GM21423 (cell line): ENCODE measurements at regions not wholly inside any gene's neighbourhood (a gene's known extent, or its start where the extent isn't known, plus 50 kb on each side); places are given as distances from the start of the nearest gene placed in this dataset.
A peak's percentile ranks its signal among the peaks of the same experiment; 100 is the strongest.
"Not testable (repeated sequence)": the region's sequence is repeated elsewhere in the genome, so short reads cannot be mapped to it uniquely, and the experiment has no call there.

Experiments used
- ATAC-seq: cut with Tn5 transposase; IDR thresholded peaks from one replicate; pipeline ENCODE4 v1.9.1; 2021; ENCODE audit warnings: mild to moderate bottlenecking, moderate library complexity; ENCODE audit not compliant: unreplicated experiment

DNA sequence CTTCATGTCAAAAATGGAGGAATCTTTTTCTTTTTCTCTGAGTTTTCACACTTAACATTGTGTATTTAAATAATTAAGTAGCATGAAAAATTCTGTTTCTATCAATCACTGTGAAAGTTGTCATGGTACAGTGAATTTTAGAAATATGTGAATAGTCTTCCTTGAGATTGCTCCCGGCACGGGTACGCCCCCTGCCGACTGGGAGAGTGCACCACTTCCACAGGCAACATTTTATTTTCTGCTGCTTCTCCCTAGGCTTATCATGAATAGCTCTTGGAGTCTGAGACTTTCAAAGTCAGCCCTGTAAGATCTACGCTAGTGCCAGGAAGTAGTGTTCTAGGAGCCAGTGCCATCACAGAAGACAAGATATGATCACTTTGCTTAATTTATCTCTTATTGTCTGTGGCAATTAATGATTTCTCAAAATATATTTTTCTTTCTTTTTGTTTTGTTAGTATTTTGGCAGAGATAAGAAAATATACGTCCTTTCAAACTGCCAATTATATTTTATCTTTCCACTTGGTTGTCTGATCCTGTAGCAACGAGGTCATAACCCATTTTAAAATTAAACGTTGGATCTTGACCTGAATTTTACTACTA is 763.8 kb upstream of the AADAT start:
- ATAC-seq: peak; percentile 84

DNA sequence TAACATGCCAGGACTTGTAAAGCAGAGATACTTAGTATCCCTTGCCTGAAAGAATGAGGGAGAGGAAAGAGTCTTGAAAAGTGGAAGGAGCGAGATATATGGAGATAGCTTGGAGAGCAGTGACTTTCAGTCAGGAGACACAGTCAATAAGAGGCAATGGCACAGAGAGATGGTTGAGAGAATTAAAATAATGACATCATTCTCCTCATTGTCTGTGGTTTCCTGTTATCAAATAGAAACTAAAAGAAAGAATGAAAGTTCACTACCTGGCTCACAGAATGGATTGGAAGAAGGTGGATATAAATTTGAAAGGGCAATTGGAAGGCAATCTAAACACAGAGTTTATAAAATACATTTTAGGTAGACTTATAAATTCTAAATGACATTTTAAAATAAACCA is 760.2 kb upstream of the AADAT start:
- ATAC-seq: no peak

DNA sequence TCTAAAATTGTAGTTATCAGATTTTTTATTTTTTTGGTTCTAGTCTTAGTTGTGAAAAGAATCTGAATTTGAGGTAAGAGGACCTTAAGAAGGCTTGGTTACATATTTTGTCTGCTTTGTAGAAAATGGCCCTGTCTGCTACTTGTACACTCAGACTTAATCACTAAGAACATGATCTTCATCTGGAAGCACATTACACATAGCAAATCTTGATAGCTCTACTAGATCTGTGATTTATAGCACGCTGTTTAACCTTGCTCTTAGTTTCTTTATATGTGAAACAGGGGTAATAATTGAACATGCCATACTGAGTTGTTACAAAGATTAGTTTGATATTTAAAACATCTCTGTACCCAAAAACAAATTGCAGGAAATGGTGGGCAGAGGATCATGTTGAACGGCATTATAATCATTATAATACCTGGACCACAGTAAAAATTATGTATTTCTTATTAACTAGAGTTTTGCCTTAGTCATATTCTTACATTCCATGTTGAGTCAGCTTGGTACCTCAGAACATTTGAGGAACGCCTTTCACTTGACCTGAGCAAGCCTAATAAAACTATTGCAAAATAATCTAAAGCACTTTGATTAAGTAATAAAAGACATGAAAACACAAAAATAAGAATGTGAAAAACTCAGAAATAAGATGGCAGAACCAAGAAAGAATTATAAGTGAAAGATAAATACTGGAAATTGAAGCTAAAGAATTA is 738.0 kb upstream of the AADAT start:
- ATAC-seq: no peak

DNA sequence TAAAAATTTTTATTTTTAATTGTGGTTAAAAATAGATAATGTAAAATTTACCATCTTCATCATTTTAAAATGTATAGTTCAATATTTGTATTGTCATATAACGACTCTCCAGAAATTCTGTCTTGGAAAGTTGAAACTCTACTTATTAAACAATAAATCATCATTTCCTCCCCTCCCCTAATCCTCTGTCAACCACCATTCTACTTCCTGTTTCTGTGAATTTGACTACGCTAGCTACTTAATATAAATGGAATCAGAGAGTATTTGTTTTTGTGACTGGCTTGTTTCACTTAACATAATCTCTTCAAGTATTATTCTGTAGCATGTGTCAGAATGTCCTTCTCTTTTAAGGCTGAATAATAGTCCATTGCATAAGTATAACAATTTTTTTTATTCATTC is 729.0 kb upstream of the AADAT start:
- no peak for ATAC-seq

DNA sequence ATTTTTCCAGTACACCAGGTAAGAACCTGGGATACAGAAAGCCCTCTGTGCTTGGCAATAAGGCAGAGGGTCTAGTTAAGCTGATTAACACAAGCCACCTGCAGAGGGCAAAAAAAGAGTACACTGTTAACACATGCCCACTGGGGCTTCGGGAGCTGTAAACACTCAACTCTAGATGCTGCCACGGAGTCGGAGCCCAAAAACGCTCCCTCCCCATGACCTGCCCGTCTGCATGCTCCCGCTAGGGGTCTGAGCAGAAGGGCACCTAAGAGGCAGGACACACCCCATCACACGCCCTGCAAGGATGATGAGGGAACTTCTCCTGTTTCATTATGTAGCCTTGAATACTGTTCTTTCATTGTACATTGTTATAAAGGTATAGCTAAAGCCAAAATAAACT is 715.6 kb upstream of the AADAT start:
- ATAC-seq: no peak

DNA sequence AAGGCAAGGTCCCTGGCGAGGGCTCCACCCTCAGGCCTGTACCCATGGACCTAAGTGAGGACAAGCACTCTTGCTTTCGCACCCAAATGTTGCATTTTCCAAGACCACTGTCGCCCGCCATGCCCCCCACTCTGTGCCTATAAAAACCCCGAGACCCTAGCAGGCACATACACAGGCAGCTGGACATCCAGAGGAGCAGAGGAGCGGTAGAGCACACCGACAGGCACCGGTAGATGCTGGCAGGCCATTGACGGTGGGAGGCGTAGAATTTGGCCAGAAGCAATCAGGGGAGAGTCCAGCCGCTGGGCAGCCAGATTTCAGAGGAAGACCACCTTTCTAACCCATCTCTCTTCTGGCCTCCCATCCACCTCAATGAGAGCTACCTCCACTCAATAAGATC is 715.2 kb upstream of the AADAT start:
- no peak for ATAC-seq

DNA sequence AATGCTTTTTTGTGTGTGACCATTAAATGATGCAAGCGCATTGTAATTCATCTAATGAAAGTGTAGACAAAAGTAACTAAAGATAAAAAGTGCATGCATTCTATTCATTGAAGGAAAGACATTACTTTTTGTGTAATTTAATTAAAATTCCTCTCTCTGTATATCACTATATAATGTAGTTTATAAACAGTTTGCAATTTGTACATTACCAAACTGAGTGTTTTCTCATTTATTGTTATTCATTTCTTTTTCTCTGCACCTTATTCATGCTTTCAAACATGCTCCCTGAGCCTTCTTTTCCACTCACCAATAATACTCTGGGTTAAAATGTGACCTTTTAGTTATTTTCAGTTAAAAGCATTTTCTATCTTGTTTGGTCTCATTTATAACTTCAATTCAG is 713.7 kb upstream of the AADAT start:
- ATAC-seq: no peak

DNA sequence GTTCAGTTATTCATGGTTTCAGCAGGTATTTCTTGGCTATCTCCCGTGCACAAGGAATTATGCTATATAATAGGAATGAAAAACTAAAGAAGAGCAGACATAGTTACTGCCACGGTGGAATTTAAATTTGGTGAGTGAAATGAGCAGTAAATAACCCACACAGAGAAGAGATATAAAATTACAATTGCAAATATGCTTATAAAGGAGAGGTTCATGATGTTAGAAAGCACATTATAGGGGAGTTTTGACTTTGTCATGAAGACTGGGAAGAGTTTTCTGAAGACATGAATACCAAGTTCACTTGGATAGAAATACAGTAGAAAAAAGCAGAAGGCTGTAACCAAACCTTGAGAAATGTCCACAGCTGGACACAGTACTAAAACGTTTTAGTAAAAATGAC is 712.0 kb upstream of the AADAT start:
- no peak for ATAC-seq

DNA sequence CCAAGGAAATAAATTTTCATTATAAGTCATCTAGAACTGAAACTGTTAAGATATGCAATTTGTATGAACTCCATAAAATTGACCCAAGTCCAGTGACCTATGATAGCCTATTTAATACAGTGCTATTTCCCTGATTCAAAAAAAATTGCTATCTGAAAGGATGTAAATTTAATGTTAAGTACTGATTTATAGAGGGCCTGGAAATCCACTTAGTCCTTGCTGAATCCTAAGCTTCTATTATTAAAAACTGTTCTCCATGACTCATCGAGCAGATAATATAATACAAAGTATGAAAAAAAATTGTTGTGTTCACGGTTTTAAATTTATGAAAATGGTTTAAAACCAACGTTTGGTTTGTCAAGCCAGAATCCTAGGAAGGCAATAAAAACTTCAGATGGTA is 704.8 kb upstream of the AADAT start:
- ATAC-seq: no peak

DNA sequence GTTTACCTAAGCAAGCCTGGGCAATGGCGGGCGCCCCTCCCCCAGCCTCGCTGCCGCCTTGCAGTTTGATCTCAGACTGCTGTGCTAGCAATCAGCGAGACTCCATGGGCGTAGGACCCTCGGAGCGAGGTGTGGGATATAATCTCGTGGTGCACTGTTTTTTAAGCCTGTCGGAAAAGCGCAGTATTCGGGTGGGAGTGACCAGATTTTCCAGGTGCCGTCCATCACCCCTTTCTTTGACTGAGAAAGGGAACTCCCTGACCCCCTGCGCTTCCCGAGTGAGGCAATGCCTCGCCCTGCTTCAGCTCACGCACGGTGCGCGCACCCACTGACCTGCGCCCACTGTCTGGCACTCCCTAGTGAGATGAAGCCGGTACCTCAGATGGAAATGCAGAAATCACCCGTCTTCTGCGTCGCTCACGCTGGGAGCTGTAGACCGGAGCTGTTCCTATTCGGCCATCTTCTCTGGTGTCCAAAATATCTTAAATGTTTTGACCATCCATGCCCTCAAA is 698.8 kb upstream of the AADAT start:
- not testable (repeated sequence) for ATAC-seq

DNA sequence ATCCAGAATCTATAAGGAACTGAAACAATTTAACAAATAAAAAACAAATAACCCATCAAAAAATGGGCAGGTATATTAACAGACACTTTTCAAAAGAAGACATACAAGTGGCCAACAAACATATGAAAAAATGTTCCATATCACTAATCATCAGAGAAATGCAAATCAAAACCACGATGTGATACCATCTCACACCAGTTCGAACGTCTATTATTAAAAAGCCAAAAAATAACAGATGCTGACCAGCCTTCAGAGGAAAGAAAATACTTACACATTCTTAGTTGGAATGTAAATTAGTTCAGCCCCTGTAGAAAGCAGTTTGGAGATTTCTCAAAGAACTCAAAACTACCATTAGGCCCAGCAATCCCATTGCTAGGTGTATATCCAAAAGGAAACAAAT is 687.9 kb upstream of the AADAT start:
- ATAC-seq: no peak

DNA sequence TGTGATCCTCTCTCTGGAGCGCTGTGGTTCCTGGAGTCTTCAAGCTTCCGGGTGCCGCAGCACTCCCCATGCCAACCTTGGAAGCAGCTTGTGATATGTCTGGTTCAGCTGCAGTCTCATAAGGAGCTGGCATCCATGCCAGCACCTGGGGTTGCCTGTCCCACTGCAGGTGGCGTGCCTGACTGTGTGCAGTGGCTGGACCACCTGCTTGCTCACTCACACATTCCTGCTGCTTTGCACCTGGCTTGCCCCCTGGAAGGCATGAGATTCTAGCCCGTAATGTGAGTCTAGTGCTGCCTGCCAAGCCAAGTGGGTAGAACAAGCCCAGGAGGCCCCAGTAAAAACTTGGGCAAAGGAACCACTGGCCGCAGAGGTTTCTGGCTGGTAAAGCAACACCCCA is 687.2 kb upstream of the AADAT start:
- ATAC-seq: no peak

DNA sequence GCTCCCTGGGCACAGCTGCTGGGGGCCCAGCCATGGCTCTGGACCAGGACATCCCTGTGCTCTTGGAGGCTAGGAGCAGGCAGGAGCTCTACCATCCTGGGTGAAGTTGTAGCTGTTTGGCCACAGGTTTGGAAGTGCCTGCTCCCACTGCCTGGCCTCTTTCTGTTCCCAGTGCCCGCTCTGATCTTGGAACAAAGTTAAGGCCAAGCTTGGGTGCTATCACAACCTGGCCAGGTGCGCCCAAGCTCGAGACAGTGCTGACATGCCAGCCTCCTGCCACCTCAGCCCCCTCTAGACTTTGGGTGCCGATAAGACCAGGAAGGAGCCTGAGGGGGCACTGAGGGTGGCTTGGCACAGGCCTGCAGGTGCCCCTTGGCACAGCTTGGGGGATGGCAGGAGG is 686.1 kb upstream of the AADAT start:
- ATAC-seq: no peak

DNA sequence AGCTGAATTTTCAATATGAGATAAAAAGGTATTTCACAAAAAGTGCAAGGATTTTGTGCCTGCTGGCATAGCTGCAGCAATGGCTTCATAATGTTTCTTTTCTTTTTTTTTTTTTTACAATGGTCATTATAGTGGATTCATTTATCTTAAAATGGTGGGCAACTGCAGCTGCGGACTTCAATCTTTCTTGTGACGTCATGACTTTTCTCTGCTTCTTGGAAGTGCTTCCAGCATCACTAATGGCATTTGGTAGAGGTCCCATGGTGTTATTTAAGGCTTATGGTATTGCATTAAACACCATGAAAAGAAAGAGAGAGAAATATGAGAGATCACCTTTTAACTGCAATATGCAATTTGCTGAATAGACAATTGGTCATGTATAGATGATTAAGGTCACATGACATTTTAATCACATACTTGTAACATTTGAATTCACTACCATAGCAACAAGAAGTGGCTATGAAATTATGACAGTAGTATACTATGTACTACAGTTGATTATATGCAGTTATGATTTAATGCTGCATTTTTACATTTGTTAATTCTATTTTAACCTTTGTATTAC is 684.0 kb upstream of the AADAT start:
- no peak for ATAC-seq

DNA sequence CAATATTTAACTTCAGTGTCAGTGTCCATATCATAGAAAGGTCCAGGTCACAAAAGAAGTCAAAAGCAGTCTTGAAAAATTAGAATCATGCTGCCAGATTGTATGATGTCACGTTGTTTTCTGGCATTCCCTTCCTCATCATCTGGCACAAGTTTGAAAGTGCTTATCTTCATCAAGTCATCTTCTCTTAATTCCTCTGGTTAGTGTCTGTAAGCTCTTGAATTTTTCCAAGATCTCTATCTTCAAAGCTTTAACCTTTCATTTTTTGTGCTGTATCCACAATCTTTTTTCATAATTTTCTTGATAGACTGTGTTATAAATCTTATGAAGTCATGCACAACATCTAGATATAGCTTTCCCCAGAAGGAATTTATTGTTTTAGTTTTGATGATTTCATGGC is 682.7 kb upstream of the AADAT start:
- ATAC-seq: no peak

DNA sequence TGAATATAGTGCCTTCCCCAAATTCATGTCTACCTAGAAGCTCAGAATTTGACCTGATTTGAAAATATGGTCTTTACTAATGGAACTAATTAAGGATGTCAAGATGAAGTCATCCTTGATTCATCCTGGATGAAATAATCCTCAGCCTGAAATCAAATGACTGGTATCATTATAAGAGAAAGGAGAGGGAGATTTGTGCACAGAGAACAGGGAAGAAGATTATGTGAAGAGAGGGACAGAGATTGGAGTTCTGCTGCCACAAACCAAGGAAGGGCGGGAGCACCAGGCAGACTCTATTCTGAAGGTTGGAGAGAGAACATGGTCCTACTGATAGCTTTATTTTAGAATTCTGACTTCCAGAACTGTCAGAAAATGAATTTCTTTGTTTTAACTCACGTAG is 680.9 kb upstream of the AADAT start:
- no peak for ATAC-seq

DNA sequence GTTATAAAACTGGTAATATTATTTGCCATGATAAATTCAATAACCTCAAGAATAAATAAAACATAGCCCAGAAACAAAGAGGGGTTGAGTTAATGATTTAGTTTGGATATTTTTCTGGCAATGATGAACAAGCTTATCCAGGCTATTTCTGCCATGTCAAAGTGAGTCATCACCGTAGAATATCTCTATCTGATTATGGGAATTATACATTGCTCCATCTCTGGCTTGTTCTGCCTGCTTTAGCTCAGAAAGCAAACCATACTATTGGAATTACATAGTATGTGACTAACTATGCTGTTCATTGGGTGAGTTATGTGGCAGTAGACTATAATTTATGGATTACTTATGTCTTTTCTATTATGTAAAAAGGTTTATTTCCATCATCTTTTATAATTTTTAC is 680.1 kb upstream of the AADAT start:
- no peak for ATAC-seq

DNA sequence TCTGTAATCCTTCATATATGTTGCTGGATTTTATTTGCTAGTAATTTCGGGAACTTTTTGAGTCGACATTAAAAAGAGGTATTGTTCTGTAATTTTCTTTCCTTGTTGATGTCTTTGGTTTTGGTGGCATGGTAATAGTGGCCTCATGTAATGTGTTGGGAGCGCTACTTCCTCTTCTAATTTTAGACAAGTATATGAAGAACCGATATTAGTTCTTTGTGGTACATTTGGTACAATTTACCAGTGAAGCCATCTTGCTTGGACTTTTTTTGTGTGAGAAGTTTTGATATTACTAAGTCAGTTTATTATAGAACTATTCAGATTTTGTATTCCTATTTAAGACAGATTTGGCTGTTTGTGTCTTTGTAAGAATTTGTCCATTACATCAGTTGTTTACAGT is 669.2 kb upstream of the AADAT start:
- no peak for ATAC-seq

DNA sequence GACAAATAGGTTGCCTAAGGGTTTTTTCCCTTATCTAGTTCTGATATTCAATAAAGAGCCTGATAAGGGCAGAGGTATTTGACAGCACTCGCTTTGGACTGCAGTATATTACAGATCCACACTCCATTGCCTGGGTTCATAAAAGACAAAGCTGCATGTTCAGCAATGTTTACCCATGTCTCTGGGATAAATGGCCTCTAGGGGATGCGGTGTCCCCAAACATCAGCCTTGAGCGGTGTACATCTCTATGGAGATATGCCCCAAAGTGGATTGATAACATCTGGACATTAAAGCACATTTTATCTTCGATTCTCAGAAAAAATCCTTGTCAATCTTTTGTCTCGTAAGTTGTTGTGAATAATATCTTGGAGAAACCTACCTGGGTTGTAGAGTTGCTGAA is 660.8 kb upstream of the AADAT start:
- no peak for ATAC-seq

DNA sequence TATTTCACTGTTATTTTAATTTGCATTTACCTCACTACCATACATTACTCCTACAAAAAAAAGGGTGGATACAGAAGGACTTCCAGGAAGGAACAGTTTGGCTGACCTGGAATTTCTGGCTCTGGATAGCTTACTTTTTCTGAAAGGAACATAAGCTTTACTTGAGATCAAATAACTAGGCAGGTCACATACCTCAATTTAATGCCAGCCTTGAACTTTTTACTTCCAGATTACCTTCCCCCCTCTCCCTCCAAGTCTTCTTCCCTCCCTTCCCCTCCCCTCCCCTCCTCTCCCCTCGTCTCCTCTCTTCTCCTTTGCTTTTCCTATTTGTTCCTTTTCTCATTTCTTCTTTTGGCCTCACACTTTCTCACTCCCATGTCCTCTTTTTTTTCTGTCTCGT is 659.2 kb upstream of the AADAT start:
- ATAC-seq: no peak

DNA sequence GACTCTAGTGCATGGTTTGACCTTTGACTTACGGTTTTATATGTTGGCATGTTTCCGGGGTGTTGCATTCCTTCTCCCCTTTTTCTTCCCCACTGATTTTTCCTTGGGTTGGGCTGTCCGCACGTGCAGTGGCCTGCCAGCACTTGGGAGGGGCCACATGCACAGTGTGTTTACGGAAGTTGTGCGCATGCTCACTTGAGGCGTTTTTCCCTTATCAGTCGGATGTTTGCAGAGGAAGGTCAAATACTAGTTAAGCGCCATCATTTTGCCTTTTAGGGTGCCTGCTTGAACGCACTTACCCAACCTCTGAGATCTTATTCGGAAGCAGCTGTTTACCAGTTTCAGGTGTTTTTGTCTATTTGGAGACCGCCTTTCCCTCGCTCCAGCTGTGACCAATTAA is 653.9 kb upstream of the AADAT start:
- ATAC-seq: no peak

DNA sequence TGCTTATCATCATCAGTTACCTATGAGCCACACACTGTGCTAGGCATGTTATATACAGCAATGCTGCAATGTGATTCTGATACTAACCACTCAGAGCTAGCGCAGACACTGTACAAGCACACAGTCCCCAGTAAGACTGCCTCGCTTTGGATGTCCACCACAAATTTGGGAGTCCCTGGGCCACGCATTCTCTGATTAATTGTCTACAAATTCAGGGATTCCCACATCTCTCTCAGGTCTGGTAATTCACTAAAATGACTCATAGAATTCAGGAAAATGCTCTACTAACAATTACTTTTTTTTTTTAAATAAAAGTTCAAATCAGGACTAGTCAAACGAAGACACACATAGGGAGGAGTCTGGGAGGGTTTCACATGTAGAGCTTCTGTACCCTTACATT is 652.1 kb upstream of the AADAT start:
- no peak for ATAC-seq

DNA sequence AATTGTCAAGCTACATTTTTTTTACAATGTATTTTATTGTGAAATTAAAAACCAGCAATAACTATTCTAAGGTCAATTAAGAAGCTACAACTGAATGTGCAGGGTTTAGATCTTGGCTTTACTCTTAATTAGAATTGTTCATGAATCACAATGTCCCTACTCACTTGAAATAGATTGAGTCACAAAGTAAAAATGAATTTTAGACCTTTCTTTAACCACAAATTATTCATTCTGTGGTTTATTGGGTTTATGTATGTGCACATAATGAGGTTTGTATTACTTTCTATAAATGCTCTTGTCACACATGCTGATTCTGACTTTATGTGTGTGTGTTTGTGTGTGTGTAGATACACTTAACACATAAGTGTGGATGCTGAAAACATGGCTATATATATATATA is 647.0 kb upstream of the AADAT start:
- no peak for ATAC-seq
